HG02840 (cell line): ENCODE measurements at regions not wholly inside any gene's neighbourhood (a gene's known extent, or its start where the extent isn't known, plus 50 kb on each side); places are given as distances from the start of the nearest gene placed in this dataset.

ENCODE experiments used
- ATAC-seq: cut with Tn5 transposase; IDR thresholded peaks from one replicate; pipeline ENCODE4 v1.9.1; 2021; ENCODE audit warnings: mild to moderate bottlenecking, moderate library complexity, moderate number of reproducible peaks; ENCODE audit not compliant: unreplicated experiment, low FRiP score

DNA sequence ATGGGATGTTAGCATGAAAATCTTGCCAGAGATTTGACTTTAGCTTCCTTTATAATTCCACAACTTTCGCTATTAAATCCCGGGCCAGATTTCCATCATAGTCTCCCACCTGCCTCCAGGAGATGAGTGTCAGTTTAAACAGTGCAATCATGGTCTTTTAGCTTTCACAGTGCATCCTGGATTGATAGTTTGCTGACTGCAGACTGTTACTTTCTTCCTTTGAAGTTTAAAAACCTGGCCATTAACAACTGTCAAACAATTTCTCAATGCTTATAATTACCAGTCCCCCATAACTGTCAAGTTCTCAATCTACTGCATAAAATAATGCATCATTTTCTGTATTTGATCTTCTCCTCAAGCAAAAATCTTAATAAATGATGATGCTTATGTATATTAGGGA lies 108.4 kb upstream of the FSTL5 start:
- no peak for ATAC-seq

DNA sequence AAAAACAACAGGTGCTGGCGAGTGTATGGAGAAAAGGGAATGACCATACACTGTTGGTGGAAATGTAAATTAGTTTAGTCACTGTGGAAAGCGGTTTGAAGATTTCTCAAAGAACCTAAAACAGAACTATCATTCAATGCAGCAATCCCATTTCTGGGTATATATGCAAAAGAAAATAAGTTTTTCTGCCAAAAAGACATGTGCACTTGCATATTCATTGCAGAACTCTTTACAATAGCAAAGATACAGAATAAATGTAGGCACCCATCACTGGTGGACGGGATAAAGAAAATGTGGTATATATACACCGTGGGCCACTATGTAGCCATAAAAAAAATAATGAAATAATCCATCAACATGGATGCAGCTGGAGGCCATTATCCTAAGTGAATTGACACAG lies 105.1 kb upstream of the FSTL5 start:
- ATAC-seq: no peak

DNA sequence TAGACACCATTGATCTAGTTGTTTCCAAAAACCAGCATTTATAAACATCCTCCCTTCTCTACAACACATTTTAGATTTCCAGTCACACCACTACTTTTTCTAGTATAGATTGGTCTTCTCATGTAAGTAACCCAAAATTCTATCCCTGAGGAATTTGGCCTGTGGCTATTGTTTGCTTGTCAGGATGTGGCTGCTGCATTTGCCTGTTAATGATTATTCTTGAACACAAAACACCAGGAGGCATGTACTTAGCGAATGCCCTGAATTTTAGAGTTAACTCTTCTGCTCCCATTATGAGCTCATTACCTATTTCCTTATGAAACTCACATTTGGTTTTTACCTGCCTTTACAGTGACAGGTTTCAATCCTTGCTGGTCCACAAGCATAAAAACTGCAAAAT lies 102.0 kb upstream of the FSTL5 start:
- no peak for ATAC-seq

DNA sequence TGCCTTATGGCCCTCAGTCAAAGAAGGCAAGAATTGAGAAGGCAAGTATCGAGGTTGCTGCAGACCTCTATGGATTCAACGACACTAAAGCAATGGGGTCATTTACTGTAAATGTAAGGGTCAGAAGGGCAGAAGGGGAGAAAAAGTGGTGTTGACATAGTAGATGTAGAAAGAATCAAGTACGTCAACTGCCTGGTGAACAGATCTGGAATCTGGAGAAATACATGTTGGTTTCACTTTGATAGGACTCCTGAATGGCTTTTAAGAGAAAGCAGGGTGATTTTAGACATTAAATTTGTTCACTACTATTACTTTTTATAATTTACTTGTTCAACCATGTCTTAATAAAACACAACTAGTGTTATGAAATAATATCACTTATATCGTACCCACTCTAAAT lies 81.3 kb upstream of the FSTL5 start:
- no peak for ATAC-seq

DNA sequence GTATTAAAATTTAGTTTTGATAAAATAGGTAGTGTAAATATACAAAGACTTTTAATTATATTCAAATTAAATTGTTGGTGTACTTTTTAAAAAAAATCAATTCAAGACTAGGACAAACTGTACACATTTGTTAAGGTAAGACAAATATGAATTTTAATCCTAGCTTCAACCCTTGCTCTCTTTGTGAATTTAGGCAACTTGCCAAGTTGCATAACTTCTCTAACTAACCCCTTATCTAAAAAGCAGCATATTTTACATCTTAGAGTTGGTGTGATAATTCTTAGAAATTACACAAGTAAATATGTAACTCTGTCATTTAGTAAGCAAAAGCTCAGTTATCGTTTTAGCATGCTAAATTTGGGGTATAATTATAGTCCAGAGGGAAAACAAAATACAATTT lies 78.1 kb upstream of the FSTL5 start:
- ATAC-seq: no peak

DNA sequence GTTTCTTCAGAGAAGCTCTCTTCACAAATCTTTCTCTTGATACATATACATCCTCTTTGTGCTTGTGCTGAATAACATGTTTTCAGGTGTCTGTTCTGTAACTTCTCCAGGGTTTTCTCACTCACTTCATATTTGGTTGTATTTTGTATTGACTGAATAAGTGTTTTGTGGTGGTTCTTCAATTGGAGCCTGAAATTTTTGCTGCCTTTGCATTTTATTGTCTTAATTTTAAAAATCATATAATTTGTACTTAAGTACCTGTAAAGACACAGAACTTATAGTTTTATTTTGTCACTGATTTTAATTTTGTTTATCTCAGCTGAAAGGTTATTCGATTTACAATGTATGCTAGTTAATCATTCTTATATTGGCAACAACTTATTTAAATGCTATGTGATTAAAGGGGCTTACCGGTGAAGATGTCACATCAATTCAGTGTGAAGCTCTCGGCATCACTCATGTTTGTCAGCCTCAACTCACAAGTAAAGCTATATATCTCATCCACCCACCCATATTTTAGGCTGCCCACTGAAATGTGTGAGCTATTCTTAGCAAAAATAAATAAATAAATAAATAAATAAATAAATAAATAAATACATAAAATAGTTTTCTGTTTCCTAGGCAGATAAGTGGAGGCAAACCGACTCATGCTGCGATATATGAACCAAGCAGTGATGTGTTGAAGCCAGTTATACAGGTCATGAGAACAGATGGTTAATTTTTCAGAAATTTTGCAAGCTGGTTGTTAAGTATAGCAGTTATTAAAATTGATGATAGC lies 76.4 kb upstream of the FSTL5 start:
- ATAC-seq: no peak

DNA sequence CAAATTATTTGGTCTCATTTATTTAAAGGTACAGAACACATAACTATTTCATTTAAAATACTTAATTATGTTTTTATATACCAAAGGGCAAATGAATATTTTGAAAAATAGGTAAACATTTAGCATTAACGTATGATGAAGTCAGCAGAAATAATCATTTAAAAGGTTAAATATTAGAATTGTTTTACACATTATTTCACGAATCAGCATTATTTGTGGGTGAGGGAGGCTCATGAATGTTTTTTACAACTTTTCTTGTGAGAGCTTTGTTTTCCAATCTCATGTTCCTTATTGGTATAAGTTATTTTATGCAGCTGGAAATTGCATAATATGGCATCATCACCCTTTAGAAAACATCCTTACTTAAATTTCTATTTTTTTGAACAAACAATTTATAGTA lies 73.9 kb upstream of the FSTL5 start:
- ATAC-seq: no peak

DNA sequence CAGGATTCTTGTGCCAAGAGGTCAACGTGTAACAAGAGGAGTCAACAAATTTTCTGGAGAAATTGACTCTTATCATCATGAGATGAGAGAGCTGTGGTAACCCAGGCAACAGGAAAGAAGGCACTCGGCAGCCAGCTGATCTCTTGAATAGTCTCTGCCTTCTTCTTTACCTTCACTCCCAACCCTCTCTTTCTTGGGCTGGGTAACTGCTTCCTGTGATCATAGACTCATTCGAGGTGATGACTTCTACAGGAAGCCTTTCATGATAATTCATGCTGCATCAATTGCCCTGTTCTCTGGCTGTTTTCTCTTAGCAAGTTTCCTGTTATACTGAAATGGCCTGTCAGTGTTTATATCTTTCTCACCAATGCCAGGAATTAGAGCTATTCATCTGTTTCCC lies 70.8 kb upstream of the FSTL5 start:
- ATAC-seq: no peak

DNA sequence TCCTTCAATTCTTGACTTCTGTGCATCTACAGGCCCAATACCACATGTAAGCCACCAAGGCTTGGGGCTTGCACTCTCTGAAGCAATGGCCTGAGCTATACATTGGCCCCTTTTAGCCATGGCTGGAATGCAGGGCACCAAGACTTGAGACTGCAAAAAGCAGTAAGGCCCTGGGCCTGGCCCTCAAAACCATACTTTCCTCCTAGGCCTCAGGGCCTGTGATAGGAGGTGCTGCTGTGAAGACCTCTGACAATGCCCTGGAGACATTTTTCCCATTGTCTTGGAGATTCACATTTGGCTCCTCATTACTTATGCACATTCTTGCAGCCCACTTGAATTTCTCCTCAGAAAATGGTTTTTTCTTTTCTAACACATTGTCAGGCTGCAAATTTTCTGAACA lies 68.5 kb upstream of the FSTL5 start:
- no peak for ATAC-seq

DNA sequence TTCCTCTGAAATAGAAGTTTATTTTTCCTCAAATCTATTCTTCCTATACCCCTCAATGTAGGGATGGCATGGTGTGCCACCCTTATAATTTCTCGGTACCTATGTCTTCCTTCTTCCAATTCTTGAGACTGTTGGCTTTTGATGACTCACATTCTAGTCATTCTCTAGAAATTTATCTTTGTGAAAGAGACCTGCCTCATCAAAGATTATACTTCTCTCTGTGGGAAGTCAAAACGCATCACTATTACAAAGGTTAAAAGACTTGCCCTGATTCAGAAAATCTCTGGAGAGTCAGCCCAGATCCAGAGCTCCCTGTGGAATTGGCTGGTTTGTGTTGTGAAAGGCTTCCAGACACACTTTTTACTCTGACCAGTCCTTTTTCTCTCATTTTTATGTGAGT lies 65.9 kb upstream of the FSTL5 start:
- ATAC-seq: no peak

DNA sequence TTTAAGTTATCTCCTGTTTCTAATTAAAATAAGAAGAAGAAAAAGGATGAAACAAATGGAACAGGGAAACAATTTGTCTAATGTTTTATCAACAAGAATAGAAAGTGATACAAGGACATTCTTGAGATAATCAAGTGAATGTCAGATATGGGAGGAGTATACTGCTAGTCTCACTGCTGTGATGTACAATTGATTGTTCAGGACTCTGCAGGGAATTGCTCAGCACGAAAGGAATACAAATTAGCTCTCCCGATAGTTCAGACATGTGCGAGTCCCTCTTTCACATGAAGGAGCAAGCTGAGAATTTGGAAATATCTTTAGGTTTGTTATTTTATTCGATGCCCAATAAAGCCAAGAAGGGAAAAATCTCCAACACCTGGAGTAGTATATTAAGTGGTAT lies 57.3 kb upstream of the FSTL5 start:
- ATAC-seq: no peak
